Keratinocyte (primary cell): ENCODE measurements at regions not wholly inside any gene's neighbourhood (a gene's known extent, or its start where the extent isn't known, plus 50 kb on each side); places are given as distances from the start of the nearest gene placed in this dataset.

ENCODE experiments used
- CTCF ChIP-seq, 3 experiments: IDR thresholded peaks in 1 of 3; conservative IDR thresholded peaks in 1 of 3; optimal IDR thresholded peaks in 1 of 3; 2 replicates in 2 of 3; 3 replicates in 1 of 3; pipeline versions ENCODE3 to v1.5.1; 2011; ENCODE audit warnings: low read length in 3 of 3, mild to moderate bottlenecking in 3 of 3, moderate library complexity in 2 of 3, control low read depth in 1 of 3, inconsistent platforms in 1 of 3; ENCODE audit not compliant: insufficient read depth in 2 of 3; ENCODE audit errors: extremely low read depth in 1 of 3
- EZH2 ChIP-seq: IDR thresholded peaks from one replicate; pipeline ENCODE4 v1.6.1; 2012; ENCODE audit warnings: inconsistent platforms, mild to moderate bottlenecking, low read length, moderate library complexity

GRCh38 chr9:18260521-18260920 is 213.4 kb upstream of the ADAMTSL1 start:
- TF ChIP-seq EZH2 (no peak), CTCF (optimal IDR thresholded peaks at IDR 0.05 in 1 of 3, IDR thresholded peaks at IDR 0.05 in 1 of 3, conservative IDR thresholded peaks at IDR 0.05 in 1 of 3; ENCODE audit: extremely low read depth in 1 of 3, insufficient read depth in 2 of 3, low read length in 3 of 3) (no peak)
